Cardiac septum (tissue), 1 donor: ENCODE measurements at regions not wholly inside any gene's neighbourhood (a gene's known extent, or its start where the extent isn't known, plus 50 kb on each side); places are given as distances from the start of the nearest gene placed in this dataset.

ENCODE experiments used
- DNase-seq: peaks from one replicate; pipeline ENCODE4 v3.0.0-alpha.2; 2020; ENCODE audit warnings: low spot score
- intact Hi-C: fragments of 100-400 bp; cut with DNase I; formaldehyde crosslinking; loops from one replicate; pipeline ENCODE4 v1.14.0; 2022
- donor health status: DM: no; HTN: no; CAD: no.

DNA sequence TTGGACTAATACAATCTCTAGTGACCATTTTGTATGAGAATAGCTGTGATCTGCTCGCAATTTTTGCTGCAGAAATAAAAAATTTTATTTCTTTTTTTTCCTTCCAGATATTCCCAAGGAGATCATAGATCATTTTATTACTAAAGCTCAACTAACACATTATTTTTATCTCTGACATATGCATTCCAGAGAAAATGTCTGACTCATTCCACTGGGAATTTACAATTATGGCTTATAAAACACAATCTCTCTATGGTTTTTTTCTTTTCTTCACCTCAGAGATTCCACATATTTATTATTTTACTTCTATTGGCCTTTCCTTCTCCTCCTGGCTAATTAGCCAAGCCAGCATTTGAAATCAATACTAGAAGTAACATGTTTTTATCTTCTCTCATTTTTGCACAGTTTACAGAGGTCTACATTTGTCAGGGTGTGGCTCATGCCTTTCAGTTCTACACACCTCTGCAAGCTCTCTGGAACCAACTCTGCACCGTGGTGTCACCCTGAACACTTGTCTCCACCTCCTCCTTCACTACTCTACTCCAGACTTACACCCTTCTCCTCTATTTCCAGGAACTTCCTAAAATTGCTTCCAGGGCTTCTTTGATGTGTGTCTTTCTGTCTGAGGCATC lies 59.8 kb upstream of the GPM6A start:
- DNase-seq = no peak
- intact Hi-C loops = no loop called here

DNA sequence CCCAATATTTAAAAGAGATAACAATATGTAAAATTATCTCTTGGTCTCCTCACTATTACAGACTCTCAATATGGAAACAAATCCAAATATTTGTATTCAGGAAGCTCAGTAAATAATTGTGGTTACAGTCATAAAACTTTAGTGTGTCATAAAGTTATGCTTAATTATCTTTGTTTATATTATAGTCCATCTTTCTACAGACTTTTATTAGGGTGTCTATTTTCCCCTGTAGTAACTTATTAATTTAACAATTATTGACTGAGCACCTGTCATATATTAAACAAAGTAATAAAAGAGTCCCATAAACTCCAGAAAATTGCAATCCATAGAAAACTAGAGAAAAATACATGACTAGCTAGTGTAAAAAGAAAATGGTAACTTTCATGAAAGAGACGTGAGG lies 61.6 kb upstream of the GPM6A start:
- intact Hi-C loops = no loop called here
- DNase-seq = no peak

DNA sequence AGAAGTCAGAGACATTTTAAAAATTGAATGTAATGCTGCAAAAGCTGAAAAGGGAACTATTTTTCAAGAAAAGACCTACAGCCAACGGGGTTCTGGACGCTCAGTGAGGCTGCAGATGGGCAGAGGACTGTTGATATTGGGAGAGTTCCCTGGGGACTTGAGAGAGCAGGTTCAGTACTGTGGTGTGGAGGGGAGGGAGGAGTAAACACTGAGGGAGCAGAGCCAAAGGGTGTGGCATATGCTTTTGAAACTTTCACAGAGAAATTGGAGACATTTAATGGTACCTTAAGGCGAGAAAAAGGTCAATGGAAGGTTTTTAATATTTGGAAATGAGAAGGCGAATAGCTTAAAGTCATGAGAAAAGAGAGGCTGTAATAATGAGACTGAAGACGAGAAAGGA lies 62.2 kb upstream of the GPM6A start:
- no peak for DNase-seq
- intact Hi-C loops = no loop called here

DNA sequence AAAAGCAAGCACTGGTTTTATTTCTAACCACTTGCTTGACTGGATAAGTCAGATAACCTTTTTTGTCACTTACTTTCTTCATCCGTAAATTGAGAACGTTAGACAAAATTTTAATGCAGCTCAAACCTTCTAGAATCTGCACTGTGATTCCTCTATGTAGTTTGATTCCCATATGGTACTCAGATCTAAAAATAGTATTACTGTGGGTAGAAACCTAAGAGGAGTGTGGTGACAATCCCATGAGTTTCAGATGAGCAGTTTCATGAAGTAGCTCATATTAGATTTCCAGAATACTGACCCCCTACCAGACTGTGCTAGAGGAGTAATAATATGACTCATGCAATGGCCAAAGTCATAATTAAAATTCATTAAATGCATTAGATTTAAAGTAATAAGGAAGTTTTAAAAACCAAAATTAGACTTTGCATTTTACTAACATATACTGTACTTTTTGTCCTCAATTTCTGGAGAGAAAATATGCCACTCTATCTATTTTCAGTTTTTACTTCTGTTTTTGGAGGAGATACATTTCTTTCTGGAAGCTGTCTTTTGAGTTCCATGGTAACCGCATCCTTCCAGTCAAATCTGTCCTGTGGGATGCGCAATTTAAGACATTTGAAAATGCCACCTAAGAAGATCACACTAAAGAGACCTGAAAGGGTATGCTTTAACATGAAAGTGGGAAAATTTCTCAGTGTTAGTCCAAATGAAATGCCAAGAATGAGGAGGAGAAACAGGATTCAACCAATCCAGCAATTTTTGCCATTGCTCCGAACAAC lies 64.1 kb upstream of the GPM6A start:
- intact Hi-C loops = no loop called here
- no peak for DNase-seq

DNA sequence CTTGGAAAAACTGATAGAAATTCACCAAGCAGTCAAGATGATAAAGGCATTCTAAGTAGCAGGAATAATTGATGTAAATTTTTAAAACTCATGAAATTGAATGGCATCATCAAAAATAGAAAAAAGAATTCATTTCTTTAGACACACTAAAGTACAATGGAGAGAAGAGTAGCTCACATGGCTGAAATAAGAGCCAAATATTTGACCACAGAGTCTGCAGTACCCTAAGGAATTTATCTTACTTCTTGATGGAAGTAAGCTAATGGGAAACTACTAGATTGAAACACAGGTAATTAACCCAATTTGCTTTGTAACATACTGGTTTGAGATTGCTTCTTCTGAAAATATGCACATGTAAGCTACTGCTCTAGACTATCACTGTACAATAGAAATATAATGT lies 70.8 kb upstream of the GPM6A start:
- intact Hi-C loops = no loop called here

DNA sequence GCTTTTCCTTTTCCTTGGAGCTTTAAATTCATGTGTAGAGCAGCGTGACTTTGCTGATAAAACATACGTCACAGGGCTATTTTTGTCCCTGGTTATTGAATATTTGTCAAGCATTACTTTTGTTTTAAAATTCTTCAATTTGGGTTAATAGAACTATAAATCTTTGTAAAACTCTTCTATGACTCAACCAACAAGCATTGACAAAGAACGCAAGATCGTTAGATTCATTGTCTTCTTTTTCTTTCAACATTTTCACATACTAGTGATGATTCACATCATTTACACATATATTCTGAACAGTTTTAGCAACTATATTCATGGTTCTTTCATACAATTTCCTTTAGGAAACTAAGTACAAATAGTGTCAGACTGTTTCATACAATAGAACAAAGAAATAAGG lies 72.0 kb upstream of the GPM6A start:
- intact Hi-C loops = no loop called here
- DNase-seq = no peak

More for the DNA sequence above, 70.8 kb upstream of the GPM6A start:
- no peak for DNase-seq

DNA sequence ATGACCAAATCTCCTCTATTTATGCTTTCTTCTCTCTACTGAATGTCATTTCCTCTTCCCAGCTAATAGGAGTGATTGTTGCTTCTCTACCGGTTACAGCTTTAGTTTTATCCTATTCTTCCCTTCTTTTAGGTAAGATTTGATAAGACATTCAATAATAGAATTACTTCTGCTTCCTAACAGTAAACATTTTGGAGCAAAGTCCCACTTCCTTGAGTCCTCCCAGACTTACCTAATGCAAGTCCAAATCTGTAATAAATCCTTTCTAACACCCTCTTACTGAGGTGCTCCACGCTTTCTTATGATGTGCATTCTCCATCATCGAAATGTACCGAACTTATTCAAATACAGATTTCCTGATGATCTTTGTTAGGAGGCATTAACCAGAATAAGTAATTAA lies 79.2 kb upstream of the GPM6A start:
- DNase-seq = no peak
- intact Hi-C loops = no loop called here

DNA sequence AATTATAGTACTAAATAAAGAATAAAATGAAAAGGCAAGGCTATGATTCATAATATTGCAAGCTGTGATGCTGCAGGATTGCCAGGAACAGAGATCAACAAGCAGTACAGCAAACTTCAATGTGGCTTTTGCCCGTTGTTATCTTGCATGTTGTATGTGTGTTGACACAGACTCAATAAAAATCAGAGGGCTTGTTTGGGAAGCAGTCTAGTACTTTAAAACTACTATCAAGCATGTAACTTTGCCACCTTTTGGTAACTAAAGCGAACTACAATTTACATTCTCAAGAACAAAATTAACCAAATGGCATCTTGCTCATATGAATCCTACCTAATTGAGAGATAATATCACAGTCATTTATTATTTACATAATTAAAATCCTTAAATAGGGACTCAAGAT lies 79.8 kb upstream of the GPM6A start:
- intact Hi-C loops = no loop called here
- DNase-seq = no peak

DNA sequence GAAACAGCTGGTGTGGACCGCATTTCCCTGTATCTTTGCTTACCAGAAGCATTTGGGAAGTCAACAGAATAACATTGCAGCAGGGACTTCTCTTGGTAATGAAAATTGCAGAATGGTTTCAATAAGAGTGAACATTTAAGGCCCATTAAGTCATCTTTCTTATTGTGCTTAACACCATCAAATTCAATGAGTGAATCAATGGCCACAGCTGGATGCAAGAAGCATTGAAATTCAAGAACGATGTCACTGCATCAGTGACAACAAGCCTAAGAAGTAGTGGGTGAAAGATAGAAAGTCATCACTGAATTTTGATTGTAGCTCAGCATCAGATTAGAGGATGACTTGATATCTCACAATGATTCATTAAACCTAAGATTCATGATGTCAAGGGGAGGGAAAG lies 93.9 kb upstream of the GPM6A start:
- intact Hi-C loops = no loop called here
- DNase-seq = no peak

DNA sequence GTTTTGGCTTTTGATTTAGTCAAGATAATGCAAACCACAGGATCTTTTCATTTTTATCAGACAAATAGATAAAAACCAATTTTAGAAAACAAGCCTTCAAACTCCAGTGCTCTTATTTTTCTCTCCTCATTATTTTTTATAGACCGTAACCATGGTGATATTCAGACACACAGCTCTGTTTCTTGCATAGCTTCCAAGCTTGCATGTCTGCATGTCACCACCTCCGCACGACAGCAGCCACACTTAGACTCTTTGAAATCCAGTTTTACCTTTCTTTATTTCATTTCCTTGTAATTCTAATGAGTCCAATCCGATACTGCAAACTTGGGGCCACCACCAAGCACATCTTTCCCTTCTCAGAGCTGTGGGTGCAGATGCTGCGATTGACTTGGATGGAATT lies 94.3 kb upstream of the GPM6A start:
- intact Hi-C loops = no loop called here
- DNase-seq = no peak

DNA sequence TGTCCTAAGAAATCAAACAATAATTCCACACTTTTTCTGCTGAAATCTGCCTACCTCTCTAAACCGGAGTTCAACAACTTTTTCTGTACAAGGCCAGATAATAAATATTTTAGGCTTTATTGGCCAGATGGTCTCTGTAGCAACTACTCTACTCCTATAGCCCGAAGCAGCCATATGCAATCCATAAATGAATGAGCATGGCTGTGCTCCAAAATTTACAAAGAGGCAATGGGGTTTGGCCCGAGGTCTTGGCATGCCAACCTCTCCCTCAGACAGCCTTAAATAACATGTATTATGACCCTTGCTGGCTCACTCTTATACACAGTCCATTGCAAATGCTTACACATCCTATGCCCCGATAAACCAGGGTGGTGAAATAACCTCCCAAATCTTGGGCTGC lies 98.6 kb upstream of the GPM6A start:
- intact Hi-C loops = no loop called here
- no peak for DNase-seq

DNA sequence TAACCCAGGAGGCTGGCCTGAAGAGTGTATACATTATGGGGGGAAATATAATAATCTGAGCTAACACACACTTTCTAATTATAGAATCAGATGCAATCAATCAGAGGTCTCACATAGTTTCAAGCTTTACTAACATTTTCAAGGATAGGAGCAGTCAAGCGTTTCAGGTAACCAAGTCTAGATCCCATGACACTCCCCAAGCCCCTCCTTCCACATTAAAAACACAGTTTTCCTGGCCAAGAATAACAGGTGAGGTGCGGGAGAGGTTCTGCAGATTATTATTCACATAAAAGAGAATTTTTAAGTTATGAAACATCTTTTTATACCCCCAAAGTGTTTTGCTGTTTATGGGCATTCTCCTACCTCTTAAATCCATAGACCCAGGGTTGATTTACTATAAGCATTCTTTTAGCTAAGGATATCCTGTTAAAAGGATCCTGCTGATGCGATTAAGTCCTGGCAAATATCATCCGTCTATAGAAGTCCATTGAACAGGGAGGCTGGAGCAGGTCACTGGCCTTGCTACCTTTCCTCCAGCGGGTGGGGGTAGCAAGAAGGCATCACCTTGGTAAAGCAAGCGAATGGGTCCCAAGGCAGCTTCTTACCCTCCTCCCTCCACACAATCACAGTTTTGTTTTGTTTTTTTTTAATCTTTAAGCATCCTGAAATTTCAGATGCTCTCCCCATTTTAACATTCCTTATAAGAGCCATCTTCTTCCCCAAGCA lies 104.7 kb upstream of the GPM6A start:
- DNase-seq = no peak
- intact Hi-C loops = no loop called here

DNA sequence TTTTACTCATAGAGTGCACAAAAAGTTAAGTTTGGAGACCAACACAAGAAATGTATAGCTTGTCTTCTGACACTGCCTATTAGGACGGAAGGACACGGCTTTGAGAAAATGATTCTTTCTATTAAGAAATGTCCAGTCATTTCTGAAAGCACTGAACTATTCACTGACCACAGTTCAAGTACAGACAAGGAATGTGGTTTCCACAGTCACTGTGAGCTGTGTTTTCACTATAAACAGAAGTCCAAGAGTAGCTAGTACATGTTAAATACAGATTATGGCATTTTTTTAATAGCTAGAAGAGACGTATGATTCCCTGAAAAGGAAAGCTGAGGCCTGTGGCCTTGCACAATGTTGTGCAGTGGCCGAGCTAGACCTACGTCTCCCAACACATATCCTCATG lies 115.1 kb upstream of the GPM6A start:
- no peak for DNase-seq
- intact Hi-C loops = no loop called here

DNA sequence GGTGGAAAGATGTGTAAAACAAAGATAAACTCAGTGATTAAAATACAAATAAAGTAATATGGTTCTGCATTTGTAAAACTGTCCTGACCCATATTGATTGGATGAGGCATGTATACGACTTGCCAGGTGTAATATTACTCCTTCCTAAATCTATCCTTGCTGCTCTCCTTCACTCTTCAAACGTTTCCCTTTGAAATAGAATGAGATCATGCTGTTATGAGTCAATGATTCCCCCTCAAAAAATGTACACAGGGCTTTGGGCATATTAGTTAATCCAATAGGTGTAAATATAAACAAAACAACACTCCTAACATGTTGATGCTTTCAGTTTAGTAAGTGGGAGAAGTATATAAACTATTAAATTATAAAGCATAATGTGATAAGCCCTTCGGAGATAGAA lies 117.4 kb upstream of the GPM6A start:
- intact Hi-C loops = no loop called here
- DNase-seq = no peak

DNA sequence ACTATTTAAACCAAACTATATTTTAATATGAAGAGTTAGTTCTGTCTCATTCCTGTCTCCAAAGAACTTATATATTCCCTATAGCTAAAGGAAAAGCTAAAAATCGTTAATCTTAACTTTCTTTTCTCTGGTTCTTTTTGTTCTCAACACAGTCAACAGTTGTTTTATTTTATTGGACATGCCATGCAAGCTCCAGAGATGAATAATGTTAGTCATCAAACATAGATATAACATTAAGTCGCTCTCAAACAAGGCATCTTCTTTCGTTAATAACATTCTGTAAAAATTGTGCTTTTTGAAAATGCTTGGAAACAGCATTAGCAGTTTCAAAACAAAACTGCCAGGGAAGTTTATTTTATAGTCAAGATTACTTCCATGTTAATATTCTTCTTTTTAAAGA lies 117.9 kb upstream of the GPM6A start:
- no peak for DNase-seq
- intact Hi-C loops = no loop called here

DNA sequence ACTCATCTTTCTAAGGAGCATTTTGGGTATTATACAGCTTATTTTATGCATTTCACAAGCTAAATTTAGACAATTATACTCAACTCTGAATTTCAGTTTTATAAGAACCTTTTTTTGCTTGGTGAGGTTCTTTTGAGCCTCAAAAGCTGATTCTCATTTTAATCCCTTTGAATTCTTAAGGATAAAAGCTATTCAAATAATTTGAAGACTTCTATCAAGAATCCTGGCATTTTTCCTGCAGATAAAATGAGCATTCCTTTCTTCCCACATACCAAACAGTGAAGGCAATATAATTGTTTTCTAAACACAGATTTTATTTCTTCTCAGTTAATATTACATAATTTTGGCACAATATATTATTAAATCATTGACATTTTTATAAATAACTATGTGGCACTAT lies 118.4 kb upstream of the GPM6A start:
- intact Hi-C loops = no loop called here
- no peak for DNase-seq

DNA sequence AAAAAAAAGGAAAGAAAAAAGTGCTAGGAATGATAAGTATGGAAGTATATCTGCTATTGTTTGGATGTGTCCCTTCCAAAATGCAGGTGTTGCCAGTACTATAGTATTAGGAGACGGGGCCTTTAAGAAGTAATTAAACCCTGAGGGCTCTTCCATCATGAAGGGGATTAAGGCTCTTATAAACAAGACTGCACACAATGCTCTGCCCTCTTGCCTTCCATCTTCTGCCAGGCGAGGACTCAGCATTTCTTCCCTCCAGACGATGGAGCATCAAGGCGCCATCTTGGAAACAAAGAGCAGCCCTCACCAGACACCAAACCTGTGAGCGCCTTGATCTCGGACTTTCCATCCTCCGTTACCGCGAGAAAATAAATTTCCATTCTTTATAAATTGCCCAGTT lies 120.1 kb upstream of the GPM6A start:
- intact Hi-C loops = no loop called here
- DNase-seq = no peak

DNA sequence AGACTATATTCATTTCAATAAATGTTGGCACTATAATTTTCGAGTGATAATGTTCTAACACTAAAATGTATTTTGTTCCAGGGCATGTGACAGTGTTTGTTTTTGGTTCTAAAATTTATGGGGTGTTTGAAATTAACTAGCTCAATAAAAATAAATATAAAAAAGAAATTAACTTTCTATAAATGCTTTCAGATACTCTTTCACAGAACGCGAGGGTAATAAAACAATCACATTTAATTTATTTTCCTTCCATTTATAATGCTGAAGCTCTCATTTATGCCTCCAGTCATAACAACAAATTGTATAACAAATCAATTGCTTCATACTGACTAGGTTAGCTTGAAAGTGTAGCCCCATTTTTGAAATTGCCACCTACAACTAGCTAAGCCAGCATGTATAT lies 122.4 kb upstream of the GPM6A start:
- intact Hi-C loops = no loop called here
- no peak for DNase-seq

DNA sequence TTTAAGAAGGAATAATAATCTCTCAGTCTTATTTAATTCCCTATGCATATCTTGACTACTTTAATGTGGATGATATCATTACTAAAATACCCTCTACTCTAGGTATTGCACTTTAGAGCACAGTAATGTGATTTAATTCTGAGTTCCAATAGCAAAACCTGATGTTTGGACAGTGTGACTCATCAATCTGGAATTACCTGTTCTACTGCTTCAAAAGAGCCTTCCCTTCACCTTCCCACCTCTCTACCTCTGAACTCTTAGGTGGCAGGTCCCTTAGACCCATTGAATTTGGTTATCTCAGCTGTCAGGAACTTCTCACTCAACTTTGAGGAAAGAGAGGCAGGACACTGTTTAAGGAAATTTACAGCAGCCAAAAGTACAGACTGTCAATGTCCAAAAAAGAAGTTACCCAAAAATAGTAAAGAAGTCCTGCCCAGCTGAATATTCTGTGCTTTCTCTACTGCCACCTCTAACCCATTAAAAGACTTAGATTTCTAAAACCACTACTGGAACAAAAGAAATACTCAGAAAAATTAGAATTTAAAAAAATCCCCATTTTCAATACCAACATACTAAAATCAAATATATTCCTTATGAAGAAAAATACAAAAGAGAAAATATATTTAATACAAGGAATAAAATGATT lies 123.1 kb upstream of the GPM6A start:
- DNase-seq = no peak
- intact Hi-C loops = no loop called here

DNA sequence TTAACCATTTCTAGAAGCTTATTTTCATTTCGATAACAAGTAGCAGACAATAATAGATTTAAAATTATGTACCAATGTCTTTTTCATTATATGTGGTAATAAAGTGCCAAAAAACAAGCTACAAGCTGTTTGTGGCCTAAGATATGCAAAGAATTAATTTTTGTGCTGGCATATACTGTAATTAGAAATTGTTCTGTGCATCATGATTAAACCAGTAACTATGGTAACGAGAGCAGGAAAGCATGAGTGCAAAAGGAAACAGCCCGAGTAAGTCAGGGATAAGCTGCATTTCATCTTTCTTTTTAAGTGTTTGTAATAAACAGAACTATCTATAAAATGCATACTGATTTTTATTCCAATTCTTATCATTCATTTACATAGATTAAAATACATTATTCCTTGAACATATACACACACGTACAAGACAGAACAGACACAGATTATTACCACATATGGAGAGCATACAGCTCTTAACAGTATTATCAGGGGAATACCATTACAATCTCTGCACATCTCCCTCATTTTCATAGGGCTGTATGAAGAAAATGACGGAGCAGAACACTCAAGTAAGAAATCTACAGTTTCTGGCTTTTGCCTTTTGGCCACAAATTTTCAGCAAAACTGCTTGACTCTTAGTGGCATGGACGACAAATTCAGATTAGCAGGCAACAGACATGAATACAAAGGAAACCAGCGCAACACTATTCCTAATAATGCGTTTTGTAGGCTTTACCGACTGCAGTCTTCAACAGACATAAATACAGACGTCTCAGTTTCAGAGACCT lies 121.3 kb upstream of the WDR17 start:
- intact Hi-C loops = no loop called here

More for the DNA sequence above, 121.3 kb upstream of the WDR17 start:
- no peak for DNase-seq
